A549 (cell line): ENCODE measurements at regions not wholly inside any gene's neighbourhood (a gene's known extent, or its start where the extent isn't known, plus 50 kb on each side); places are given as distances from the start of the nearest gene placed in this dataset.

ENCODE experiments used
- ATAC-seq, 2 experiments: fragments of 200-7000 bp in 1 of 2; fragments of >200 bp in 1 of 2; cut with Nextera tagmentation in 1 of 2; cut with Tn5 transposase in 1 of 2; 3 replicates each; pipeline versions ENCODE4 v1.8.0 to v1.9.1; 2018 to 2020; ENCODE audit warnings: mild to moderate bottlenecking in 1 of 2, moderate library complexity in 1 of 2
- CTCF ChIA-PET: fragments of 300-600 bp; sonication (Branson Sonifier 250); formaldehyde crosslinking; extraction: SDS; loops from one replicate; lab custom pipeline; 2021; ENCODE audit warnings: antibody characterized with exemption, inconsistent platforms; lab: Yijun Ruan, JAX
- POLR2A ChIA-PET: fragments of 350-600 bp; formaldehyde crosslinking; extraction: SDS; loops from one replicate; lab custom pipeline; 2021; ENCODE audit warnings: antibody characterized with exemption, inconsistent platforms; lab: Yijun Ruan, JAX
- DNase-seq, 2 experiments: peaks; one replicate each; pipeline versions ENCODE4 v3.0.0 to v3.0.0-alpha.2; 2011 to 2016; ENCODE audit warnings: low read depth in 1 of 2, low spot score in 1 of 2
- FAIRE-seq: peaks from 2 replicates; lab custom pipeline; 2011; peaks lifted over from hg19 to GRCh38; lab: Jason Lieb, UNC
- H3K27ac ChIP-seq, 2 experiments: fragments of >200 bp; sonication (Bioruptor Twin); formaldehyde crosslinking; 3 replicates each; pipeline ENCODE4 v1.5.1; 2016 to 2017
- H3K4me1 ChIP-seq: fragments of >200 bp; sonication (Bioruptor Twin); formaldehyde crosslinking; 3 replicates; pipeline ENCODE4 v1.6.1; 2016
- H3K4me2 ChIP-seq: fragments of >200 bp; sonication (Bioruptor Twin); formaldehyde crosslinking; 3 replicates; pipeline ENCODE4 v1.6.1; 2016
- H3K4me3 ChIP-seq: fragments of >200 bp; sonication (Bioruptor Twin); formaldehyde crosslinking; 3 replicates; pipeline ENCODE4 v1.5.1; 2016
- H3K9me3 ChIP-seq: fragments of >200 bp; sonication (Bioruptor Twin); formaldehyde crosslinking; 3 replicates; pipeline ENCODE4 v1.6.1; 2016
- CEBPB ChIP-seq, 2 experiments: fragments of >200 bp in 1 of 2; sonication (Bioruptor Twin) in 1 of 2; formaldehyde crosslinking in 1 of 2; IDR thresholded peaks; 2 replicates each; pipeline ENCODE4 v1.6.1; 2012 to 2016
- CHD2 ChIP-seq: fragments of 150-350 bp; IDR thresholded peaks from 2 replicates; pipeline ENCODE4 v1.6.1; 2014; ENCODE audit warnings: low read length; ENCODE audit not compliant: partially characterized antibody
- CHD4 ChIP-seq: fragments of 200-600 bp; sonication (generic); IDR thresholded peaks from 2 replicates; pipeline ENCODE4 v1.6.1; 2016; ENCODE audit warnings: antibody characterized with exemption, mild to moderate bottlenecking, borderline replicate concordance
- EP300 ChIP-seq, 2 experiments: fragments of >200 bp; sonication (Bioruptor Twin); formaldehyde crosslinking; IDR thresholded peaks; 2 replicates in 1 of 2; 3 replicates in 1 of 2; pipeline ENCODE4 v1.6.1; 2016 to 2017
- FOSL2 ChIP-seq, 2 experiments: fragments of 450-650 bp in 1 of 2; fragments of >200 bp in 1 of 2; sonication (Bioruptor Twin) in 1 of 2; formaldehyde crosslinking; IDR thresholded peaks; 2 replicates each; pipeline versions ENCODE4 v1.5.0 to v1.6.1; 2016 to 2020; ENCODE audit warnings: mild to moderate bottlenecking in 1 of 2, moderate library complexity in 1 of 2
- FOXS1 ChIP-seq: fragments of 250-450 bp; sonication (Bioruptor Pico); IDR thresholded peaks from 2 replicates; pipeline ENCODE4 v1.5.0; 2020; ENCODE audit warnings: mild to moderate bottlenecking, moderate library complexity
- HEYL ChIP-seq: fragments of 250-450 bp; sonication (Bioruptor Pico); IDR thresholded peaks from 2 replicates; pipeline ENCODE4 v1.8.0; 2021; ENCODE audit warnings: mild to moderate bottlenecking, moderate library complexity
- KDM5A ChIP-seq: fragments of 200-600 bp; sonication (generic); IDR thresholded peaks from 2 replicates; pipeline ENCODE4 v1.6.1; 2016; ENCODE audit warnings: antibody characterized with exemption, mild to moderate bottlenecking
- PHF8 ChIP-seq: fragments of 200-600 bp; sonication (generic); IDR thresholded peaks from 2 replicates; pipeline ENCODE4 v1.6.1; 2016; ENCODE audit warnings: low read depth, mild to moderate bottlenecking, antibody characterized with exemption, moderate library complexity, borderline replicate concordance
- RFX5 ChIP-seq: fragments of 450-650 bp; IDR thresholded peaks from 2 replicates; pipeline ENCODE4 v1.7.1; 2014; ENCODE audit warnings: antibody characterized with exemption, mild to moderate bottlenecking, moderate library complexity
- RNF2 ChIP-seq: fragments of 200-600 bp; sonication (generic); IDR thresholded peaks from 2 replicates; pipeline ENCODE4 v1.6.1; 2016; ENCODE audit warnings: low read depth, mild to moderate bottlenecking, antibody characterized with exemption, moderate library complexity, borderline replicate concordance
- SMC3 ChIP-seq: fragments of >200 bp; sonication (Bioruptor Twin); formaldehyde crosslinking; IDR thresholded peaks from 3 replicates; pipeline ENCODE4 v1.6.1; 2018; ENCODE audit warnings: inconsistent platforms
- ZNF302 ChIP-seq: fragments of 250-450 bp; sonication (Bioruptor Pico); IDR thresholded peaks from 2 replicates; pipeline ENCODE4 v1.9.0; 2021; ENCODE audit warnings: inconsistent platforms, mild to moderate bottlenecking, moderate library complexity
- WGBS: methylation state at CpG from one replicate; pipeline ENCODE4 v1.1.6; 2017; ENCODE audit errors: missing lambda C conversion rate; 5-methylcytosine and 5-hydroxymethylcytosine counted together
- TF ChIP-seq, protein P1 (sequence below): fragments of 200-600 bp; sonication (generic); IDR thresholded peaks from 2 replicates; pipeline ENCODE4 v1.6.1; 2016; ENCODE audit warnings: antibody characterized with exemption, mild to moderate bottlenecking, moderate library complexity
- TF ChIP-seq, protein P2 (sequence below): fragments of >200 bp; sonication (Bioruptor Twin); formaldehyde crosslinking; IDR thresholded peaks from 3 replicates; pipeline ENCODE4 v1.6.1; 2016
- TF ChIP-seq, protein P3 (sequence below): IDR thresholded peaks from 2 replicates; pipeline ENCODE4 v1.6.1; 2012
- TF ChIP-seq, protein P4 (sequence below): fragments of >200 bp; sonication (Bioruptor Twin); formaldehyde crosslinking; IDR thresholded peaks from 2 replicates; pipeline ENCODE4 v1.6.1; 2016
- TF ChIP-seq, protein P5 (sequence below): fragments of 250-450 bp; sonication (Bioruptor Pico); IDR thresholded peaks from 2 replicates; pipeline ENCODE4 v1.5.0; 2021; ENCODE audit warnings: mild to moderate bottlenecking, moderate library complexity, borderline replicate concordance

DNA sequence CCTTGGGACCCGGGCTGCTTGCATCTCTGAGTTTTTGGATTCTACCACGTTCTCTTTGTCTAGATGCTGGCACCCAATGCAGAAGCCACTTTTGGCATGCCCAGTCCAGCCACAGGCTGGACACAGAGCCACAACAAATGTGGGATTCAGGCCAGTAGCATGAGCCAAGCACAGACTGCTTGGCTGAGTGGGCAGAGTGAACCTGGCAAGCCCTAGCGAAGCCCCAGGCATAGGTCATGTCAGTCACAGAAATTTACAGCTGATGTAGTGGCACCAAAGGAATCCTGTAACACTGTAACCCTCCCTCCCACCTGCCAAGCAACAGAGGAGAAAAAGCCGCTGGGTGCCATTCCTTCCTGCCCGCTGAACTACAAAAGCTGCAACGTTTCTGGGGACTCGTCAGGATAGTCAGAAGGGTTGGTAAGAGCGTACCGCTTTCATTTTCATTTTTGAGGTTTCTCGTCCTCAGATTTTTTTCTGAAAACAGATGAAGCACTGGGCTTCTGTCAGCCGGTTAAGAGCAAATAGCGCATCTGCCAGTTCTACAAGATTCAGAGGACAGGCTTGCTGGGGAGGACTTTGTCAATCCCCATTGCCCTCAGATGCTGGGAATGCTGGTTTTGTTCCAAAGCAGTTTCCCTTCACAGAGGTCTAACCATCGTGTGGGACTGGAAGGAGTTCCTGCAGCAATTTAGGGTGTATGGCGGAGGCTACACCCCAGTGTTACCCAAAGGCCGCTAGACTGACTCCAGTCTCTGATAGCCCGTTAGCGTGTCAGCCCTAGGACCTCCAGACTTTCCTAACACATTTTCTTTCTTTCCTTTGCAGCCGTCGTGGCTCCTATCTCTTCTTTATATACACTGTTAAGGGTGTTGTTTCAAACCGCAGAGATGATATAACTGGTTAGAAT lies 399.0 kb downstream of the HTR1A start:
- no peak for FAIRE-seq
- H3K27ac ChIP-seq, result no peak overlapping the region
- CTCF ChIA-PET, result no interaction called here
- ATAC-seq, result no peak
- 0 out of 3 replicates have a peak overlapping the region, but pooled peaks have one; percentile 6 for H3K4me2 ChIP-seq
- H3K4me1 ChIP-seq, result no peaks in the 10 kb centered on the region
- no peaks in the 10 kb centered on the region; the same call in 2 of the 3 replicates for H3K9me3 ChIP-seq
- POLR2A ChIA-PET, result no interaction called here
- 14% methylated on average over 19 of the region's 20 CpGs for WGBS
- TF ChIP-seq, protein P1, sequence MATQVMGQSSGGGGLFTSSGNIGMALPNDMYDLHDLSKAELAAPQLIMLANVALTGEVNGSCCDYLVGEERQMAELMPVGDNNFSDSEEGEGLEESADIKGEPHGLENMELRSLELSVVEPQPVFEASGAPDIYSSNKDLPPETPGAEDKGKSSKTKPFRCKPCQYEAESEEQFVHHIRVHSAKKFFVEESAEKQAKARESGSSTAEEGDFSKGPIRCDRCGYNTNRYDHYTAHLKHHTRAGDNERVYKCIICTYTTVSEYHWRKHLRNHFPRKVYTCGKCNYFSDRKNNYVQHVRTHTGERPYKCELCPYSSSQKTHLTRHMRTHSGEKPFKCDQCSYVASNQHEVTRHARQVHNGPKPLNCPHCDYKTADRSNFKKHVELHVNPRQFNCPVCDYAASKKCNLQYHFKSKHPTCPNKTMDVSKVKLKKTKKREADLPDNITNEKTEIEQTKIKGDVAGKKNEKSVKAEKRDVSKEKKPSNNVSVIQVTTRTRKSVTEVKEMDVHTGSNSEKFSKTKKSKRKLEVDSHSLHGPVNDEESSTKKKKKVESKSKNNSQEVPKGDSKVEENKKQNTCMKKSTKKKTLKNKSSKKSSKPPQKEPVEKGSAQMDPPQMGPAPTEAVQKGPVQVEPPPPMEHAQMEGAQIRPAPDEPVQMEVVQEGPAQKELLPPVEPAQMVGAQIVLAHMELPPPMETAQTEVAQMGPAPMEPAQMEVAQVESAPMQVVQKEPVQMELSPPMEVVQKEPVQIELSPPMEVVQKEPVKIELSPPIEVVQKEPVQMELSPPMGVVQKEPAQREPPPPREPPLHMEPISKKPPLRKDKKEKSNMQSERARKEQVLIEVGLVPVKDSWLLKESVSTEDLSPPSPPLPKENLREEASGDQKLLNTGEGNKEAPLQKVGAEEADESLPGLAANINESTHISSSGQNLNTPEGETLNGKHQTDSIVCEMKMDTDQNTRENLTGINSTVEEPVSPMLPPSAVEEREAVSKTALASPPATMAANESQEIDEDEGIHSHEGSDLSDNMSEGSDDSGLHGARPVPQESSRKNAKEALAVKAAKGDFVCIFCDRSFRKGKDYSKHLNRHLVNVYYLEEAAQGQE, result no peak
- TF ChIP-seq RNF2 (no peak), CHD4 (no peak), CEBPB (IDR thresholded peaks at IDR 0.05) (no peak), SMC3 (no peak), CHD2 (no peak), EP300 (IDR thresholded peaks at IDR 0.05) (no peak), RFX5 (no peak), HEYL (no peak), KDM5A (no peak), PHF8 (no peak)
- TF ChIP-seq, protein P2, sequence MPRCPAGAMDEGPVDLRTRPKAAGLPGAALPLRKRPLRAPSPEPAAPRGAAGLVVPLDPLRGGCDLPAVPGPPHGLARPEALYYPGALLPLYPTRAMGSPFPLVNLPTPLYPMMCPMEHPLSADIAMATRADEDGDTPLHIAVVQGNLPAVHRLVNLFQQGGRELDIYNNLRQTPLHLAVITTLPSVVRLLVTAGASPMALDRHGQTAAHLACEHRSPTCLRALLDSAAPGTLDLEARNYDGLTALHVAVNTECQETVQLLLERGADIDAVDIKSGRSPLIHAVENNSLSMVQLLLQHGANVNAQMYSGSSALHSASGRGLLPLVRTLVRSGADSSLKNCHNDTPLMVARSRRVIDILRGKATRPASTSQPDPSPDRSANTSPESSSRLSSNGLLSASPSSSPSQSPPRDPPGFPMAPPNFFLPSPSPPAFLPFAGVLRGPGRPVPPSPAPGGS, result no peak
- TF ChIP-seq, protein P3, sequence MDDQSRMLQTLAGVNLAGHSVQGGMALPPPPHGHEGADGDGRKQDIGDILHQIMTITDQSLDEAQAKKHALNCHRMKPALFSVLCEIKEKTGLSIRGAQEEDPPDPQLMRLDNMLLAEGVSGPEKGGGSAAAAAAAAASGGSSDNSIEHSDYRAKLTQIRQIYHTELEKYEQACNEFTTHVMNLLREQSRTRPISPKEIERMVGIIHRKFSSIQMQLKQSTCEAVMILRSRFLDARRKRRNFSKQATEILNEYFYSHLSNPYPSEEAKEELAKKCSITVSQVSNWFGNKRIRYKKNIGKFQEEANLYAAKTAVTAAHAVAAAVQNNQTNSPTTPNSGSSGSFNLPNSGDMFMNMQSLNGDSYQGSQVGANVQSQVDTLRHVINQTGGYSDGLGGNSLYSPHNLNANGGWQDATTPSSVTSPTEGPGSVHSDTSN, result no peak
- TF ChIP-seq, protein P4, sequence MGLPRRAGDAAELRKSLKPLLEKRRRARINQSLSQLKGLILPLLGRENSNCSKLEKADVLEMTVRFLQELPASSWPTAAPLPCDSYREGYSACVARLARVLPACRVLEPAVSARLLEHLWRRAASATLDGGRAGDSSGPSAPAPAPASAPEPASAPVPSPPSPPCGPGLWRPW, result no peak
- no peak overlapping the region for H3K4me3 ChIP-seq
- no peak for DNase-seq

DNA sequence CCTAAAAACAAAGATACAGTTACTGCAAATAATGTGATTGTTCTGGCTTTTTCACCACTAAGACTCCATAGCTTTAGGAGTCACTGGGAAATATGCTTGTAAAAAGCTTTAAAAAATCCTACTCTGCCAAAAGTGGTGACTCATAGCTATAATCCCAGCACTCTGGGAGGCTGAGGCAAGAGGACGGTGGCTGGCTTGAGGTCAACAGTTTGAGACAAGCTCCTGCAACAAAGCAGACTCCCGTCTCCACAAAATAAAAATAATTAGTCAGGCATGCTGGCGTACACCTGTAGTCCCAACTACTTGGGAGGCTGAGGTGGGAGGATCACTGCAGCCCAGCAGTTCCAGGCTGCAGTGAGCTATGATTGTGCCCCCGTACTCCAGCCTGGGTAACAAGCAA lies 406.4 kb downstream of the HTR1A start:
- Histone ChIP-seq H3K9me3 (no peaks in the 10 kb centered on the region), H3K4me3 (no peak overlapping the region), H3K4me2 (no peak overlapping the region), H3K4me1 (no peaks in the 10 kb centered on the region), H3K27ac (no peak overlapping the region)
- POLR2A ChIA-PET, result no interaction called here
- CTCF ChIA-PET, result no interaction called here
- WGBS, result 4% methylated on average over 4 of the region's 4 CpGs
- TF ChIP-seq ZNF302 (CRISPR knock-in tag) (no peak), CEBPB (IDR thresholded peaks at IDR 0.05) (no peak), FOXS1 (no peak), FOSL2 (IDR thresholded peaks at IDR 0.05) (no peak), FOSL2 (CRISPR knock-in tag; IDR thresholded peaks at IDR 0.05) (0 out of 2 replicates have a peak, but pooled peaks have one; percentile 22)
- TF ChIP-seq, protein P5, sequence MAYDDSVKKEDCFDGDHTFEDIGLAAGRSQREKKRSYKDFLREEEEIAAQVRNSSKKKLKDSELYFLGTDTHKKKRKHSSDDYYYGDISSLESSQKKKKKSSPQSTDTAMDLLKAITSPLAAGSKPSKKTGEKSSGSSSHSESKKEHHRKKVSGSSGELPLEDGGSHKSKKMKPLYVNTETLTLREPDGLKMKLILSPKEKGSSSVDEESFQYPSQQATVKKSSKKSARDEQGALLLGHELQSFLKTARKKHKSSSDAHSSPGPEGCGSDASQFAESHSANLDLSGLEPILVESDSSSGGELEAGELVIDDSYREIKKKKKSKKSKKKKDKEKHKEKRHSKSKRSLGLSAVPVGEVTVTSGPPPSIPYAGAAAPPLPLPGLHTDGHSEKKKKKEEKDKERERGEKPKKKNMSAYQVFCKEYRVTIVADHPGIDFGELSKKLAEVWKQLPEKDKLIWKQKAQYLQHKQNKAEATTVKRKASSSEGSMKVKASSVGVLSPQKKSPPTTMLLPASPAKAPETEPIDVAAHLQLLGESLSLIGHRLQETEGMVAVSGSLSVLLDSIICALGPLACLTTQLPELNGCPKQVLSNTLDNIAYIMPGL (CRISPR knock-in tag), result no peak
- no peak for DNase-seq
- no peak for ATAC-seq
- FAIRE-seq, result no peak
